Adrenal gland (tissue), 9 donors: ENCODE measurements at regions not wholly inside any gene's neighbourhood (a gene's known extent, or its start where the extent isn't known, plus 50 kb on each side); places are given as distances from the start of the nearest gene placed in this dataset.

Source experiments
- DNase-seq, 7 donors: peaks; one replicate each; pipeline ENCODE4 v3.0.0-alpha.2; 2019 to 2020
- H3K27ac ChIP-seq, 5 donors: fragments of 200-600 bp; sonication (generic) in 4 of 5; 1 replicate in 3 of 5; 2 replicates in 2 of 5; pipeline versions ENCODE4 v1.5.1 to v1.8.0; 2016 to 2020; ENCODE audit warnings: mild to moderate bottlenecking in 1 of 5
- H3K27me3 ChIP-seq: fragments of 200-600 bp; 2 replicates; pipeline ENCODE4 v1.8.0; 2021
- H3K36me3 ChIP-seq, 2 donors: fragments of 200-600 bp; replicated peaks in 1 of 2; 1 replicate in 1 of 2; 2 replicates in 1 of 2; pipeline versions ENCODE4 v1.5.1 to v1.8.0; 2018 to 2022
- H3K4me1 ChIP-seq, 2 donors: fragments of 200-600 bp; replicated peaks in 1 of 2; 1 replicate in 1 of 2; 2 replicates in 1 of 2; pipeline versions ENCODE4 v1.5.1 to v1.8.0; 2018 to 2021
- H3K4me3 ChIP-seq, 4 donors: fragments of 200-600 bp; sonication (generic) in 3 of 4; one replicate each; pipeline ENCODE4 v1.5.1; 2016 to 2018
- H3K9me3 ChIP-seq, 3 donors: fragments of 200-600 bp; sonication (generic) in 1 of 3; replicated peaks in 1 of 3; 1 replicate in 2 of 3; 2 replicates in 1 of 3; pipeline versions ENCODE4 v1.5.1 to v1.8.0; 2016 to 2021
- CTCF ChIP-seq, 6 experiments: fragments of 450-650 bp in 4 of 6; fragments of 200-600 bp in 2 of 6; sonication (generic) in 1 of 6; IDR thresholded peaks; 1 replicate in 5 of 6; 2 replicates in 1 of 6; pipeline versions ENCODE4 v1.5.1 to v1.8.0; 2016 to 2021; ENCODE audit warnings: antibody characterized with exemption in 6 of 6, mild to moderate bottlenecking in 2 of 6, moderate library complexity in 1 of 6
- POLR2A ChIP-seq, 2 donors: fragments of 450-650 bp; IDR thresholded peaks; one replicate each; pipeline ENCODE4 v1.6.1; 2017; ENCODE audit warnings: antibody characterized with exemption in 2 of 2, mild to moderate bottlenecking in 2 of 2, moderate library complexity in 1 of 2
- WGBS, 4 donors: extraction: QIAGEN DNeasy Blood & Tissue Kit in 2 of 4; methylation state at CpG; one replicate each; pipeline versions ENCODE4 v1.1.5 to v1.1.7; 2013 to 2017; 5-methylcytosine and 5-hydroxymethylcytosine counted together
- intact Hi-C, 2 donors: fragments of 100-400 bp; cut with DNase I; formaldehyde crosslinking; loops; one replicate each; pipeline versions ENCODE4 v1.14.1 to v1.15.0; 2022 to 2023
- donor health status: healthy with polysubstance abuse.
- donor health status: Bipolar disorder and iron deficiency.
- donor health status: DM: yes; HTN: yes; CAD: no.
- donor health status: DM: no; HTN: no; CAD: no.
- donor health status: DM: no; HTN: no; CAD: no.

- no peak for TF ChIP-seq POLR2A (IDR thresholded peaks at IDR 0.05)
- no peak for TF ChIP-seq CTCF (IDR thresholded peaks at IDR 0.05)
- no peaks in the 10 kb centered on the region for H3K36me3 ChIP-seq
- no peaks in the 10 kb centered on the region for H3K9me3 ChIP-seq
- no peak overlapping the region for H3K4me3 ChIP-seq
- WGBS, 4 donors, result 84 to 92% (median 91%) methylated on average over 4 of the region's 4 CpGs
- intact Hi-C loops, result no loop called here
- no peaks in the 10 kb centered on the region for H3K27me3 ChIP-seq
- H3K4me1 ChIP-seq, result no peaks in the 10 kb centered on the region
- no peak for DNase-seq
- no peak overlapping the region for H3K27ac ChIP-seq
Measured at GRCh38 chr6:6837541-6838080, 249.1 kb downstream of the LY86 start.

GRCh38 chr6:6840831-6841291 lies 252.3 kb downstream of the LY86 start:
- Histone ChIP-seq H3K27me3 (no peaks in the 10 kb centered on the region), H3K9me3 (no peaks in the 10 kb centered on the region), H3K4me3 (no peak overlapping the region), H3K27ac (no peak overlapping the region), H3K4me1 (peaks cover 0 to 8% of the 10 kb centered on the region in 2 donors), H3K36me3 (no peaks in the 10 kb centered on the region)
- 73 to 84% (median 80%) methylated on average over 5 of the region's 5 CpGs for WGBS, 4 donors
- TF ChIP-seq POLR2A (IDR thresholded peaks at IDR 0.05) (no peak), CTCF (IDR thresholded peaks at IDR 0.05) (no peak)
- no peak for DNase-seq
- intact Hi-C loops, result no loop called here

- no peak for DNase-seq
- H3K36me3 ChIP-seq, result no peaks in the 10 kb centered on the region
- H3K4me1 ChIP-seq, result peaks cover 0 to 8% of the 10 kb centered on the region in 2 donors
- no peak overlapping the region for H3K27ac ChIP-seq
- H3K27me3 ChIP-seq, result no peaks in the 10 kb centered on the region
- 69 to 89% (median 77%) methylated on average over 2 to 3 of the region's 3 CpGs for WGBS, 4 donors
- H3K4me3 ChIP-seq, result no peak overlapping the region
- TF ChIP-seq POLR2A (IDR thresholded peaks at IDR 0.05), result no peak
- no peak for TF ChIP-seq CTCF (IDR thresholded peaks at IDR 0.05)
- no peaks in the 10 kb centered on the region for H3K9me3 ChIP-seq
- intact Hi-C loops, result no loop called here
Measured at GRCh38 chr6:6841571-6841970, 253.1 kb downstream of the LY86 start.

- H3K27me3 ChIP-seq, result no peaks in the 10 kb centered on the region
- no peak overlapping the region for H3K4me3 ChIP-seq
- TF ChIP-seq POLR2A (IDR thresholded peaks at IDR 0.05), result no peak
- TF ChIP-seq CTCF (IDR thresholded peaks at IDR 0.05), result no peak
- 89 to 93% (median 91%) methylated on average over 5 of the region's 5 CpGs for WGBS, 4 donors
- no peak overlapping the region for H3K27ac ChIP-seq
- peaks cover 0 to 8% of the 10 kb centered on the region in 2 donors for H3K4me1 ChIP-seq
- H3K36me3 ChIP-seq, result no peaks in the 10 kb centered on the region
- DNase-seq, result no peak
- intact Hi-C loops, result no loop called here
- no peaks in the 10 kb centered on the region for H3K9me3 ChIP-seq
Measured at GRCh38 chr6:6842291-6842690, 253.8 kb downstream of the LY86 start.
